GM04504 (cell line): ENCODE measurements at regions not wholly inside any gene's neighbourhood (a gene's known extent, or its start where the extent isn't known, plus 50 kb on each side); places are given as distances from the start of the nearest gene placed in this dataset.
"Not testable (repeated sequence)": the region's sequence is repeated elsewhere in the genome, so short reads cannot be mapped to it uniquely, and the experiment has no call there.

Source experiments
- DNase-seq: peaks from one replicate; pipeline ENCODE4 v3.0.0-alpha.2; 2012; ENCODE audit warnings: low read depth

DNA sequence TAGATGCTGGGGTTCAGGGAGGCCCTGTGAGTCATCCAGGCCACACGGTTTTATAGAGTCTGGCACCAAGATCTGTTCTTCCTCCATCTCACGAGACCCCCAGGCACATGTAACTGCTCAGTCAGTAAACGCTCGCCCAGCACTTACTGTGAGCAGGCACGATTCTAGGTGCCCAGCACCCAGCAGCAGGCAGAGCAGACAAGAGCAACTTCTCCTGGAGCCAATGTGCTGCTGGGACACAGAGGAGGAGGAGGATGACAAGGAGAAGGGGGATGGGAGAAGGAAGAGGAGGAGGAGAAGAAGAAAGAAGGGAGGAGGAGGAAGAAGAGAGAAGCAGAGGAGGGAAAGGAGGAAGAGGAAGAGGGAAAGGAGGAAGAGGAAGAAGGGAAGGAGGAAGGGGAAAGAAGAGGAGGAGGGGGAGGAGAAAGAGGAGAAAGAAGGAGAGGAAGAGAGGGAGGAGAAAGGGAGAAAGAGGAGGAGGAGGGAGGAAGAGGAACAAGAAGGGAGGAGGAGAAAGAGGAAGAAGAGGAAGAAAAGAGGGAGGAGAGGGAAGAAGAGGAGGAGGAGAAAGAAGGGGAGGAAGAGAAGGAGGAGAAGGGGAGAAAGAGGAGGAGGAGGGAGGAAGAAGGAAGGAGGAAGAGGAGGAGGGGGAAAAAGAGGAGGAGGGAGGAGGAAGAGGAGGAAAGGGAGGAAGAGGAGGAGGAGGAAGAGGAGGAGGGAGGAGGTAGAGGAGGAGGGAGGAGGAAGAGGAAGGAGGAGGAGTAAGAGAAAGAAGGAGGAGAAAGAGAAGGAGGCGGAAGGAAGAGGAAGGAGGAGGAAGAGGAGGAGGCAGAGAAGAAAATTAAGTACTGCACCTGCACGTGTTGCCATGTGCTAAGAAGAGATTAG is 77.6 kb upstream of the RTL6 start:
- DNase-seq, result no peak

DNA sequence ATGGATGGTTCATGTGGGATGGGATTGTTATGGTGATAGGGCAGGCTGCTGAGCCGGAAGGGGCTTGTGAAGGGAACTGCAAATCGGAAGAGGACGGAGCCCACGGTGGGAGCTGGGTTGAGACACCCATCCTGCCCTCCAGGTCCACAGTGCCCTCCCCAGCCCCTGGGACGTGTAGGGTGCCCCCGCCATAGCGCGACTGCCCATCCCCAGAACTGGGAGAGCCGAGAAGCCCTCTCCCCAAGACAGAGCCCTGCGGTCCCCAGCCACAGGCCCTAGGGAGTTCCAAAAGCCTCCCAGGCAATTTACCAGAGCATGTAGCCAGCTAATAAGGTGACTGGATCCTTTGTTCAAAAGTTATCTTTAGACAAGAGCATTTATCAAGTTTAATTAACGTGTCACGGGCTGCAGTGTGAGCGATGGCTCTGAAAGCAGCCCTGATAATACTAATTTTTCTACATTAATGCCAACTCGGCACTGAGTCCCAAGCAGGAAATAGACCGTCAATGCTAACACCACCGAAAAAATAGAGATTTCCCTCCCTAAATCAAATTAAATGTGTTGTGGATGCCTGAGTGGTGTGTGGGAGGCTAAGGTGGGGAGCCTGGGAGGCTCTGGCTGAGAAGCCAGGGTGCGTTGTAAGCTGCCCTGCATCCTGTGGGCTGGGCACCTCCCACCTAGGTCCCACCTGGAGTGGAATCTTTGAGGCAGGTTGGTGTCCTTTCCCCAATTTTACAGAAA is 76.8 kb upstream of the RTL6 start:
- no peak for DNase-seq

DNA sequence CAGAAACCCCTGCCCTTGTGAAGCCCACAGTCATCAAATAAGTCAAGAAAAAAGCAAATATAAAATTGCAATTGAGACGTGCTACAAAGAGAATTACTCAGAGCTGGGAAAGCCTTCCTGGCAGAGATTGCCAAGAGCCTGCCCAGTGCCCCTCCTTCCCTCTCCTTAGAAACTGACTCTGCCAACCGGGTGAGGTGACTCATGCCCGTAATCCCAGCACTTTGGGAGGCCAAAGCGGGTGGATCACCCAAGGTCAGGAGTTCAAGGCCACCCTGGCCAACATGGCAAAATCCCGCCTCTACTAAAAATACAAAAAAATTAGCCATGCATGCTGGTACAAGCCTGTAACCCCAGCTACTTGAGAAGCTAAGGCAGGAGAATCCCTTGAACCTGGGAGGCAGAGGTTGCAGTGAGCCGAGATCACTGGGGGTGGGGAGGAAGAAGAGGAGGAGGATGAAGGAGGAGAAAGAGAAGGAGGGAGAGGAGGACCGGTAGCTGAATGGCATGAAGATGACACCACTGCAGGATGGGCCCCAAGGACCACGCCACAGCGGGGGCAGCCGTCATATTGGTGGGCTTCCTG is 76.1 kb upstream of the RTL6 start:
- peak; percentile 69 for DNase-seq

DNA sequence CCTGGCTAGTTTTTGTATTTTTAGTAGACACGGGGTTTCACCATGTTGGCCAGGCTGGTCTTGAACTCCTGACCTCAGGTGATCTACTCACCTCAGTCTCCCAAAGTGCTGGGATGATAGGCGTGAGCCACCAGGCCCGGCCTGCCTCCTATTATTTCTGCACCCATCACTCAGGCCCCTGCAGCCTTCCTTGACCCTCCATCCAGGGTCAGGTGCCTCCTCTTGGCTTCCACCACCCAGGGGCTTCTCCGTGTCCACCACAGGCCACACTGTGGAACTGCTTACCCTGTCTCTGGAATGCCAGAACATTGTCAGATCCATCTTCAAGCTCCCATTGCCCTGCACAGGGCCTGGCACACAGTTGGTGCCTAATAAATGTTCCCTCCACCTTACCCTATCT is 75.4 kb upstream of the RTL6 start:
- no peak for DNase-seq

DNA sequence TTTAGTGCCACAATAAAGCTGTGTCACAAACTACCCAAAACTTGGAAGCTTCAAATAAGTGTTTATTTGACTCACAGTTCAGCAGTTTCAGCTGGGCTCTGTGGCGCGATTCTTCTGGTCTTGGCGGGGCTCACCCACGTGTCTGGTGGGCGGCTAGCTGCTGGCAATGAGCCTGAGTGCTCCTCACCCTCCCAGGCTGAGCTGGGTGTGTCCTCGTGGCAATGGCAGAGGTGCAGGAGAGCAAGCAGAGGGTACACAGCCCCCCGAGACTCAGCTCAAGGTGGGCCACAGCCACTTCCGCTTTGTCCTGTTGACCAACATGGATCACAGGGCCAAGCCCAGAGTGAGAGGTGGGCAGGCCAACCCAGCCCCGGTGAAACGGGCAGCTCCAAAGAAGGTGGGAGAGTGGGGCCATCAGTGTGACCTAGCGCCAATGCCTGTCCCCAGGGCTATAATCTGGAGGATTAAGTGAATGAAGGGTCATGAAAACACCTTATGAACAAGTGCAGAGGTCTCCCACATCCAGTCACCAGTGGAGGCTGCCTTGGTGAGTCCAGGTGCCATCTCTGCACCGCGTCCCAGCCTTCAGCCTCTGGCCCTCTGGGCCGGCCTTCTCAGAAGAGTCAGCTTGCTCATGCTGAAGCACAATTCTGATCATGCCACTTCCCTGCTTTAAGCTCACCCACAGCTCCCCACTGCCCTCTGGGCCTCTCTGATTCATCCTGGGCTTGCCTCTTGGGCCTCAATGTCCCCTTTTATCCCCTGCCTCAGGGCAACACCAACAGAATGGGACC is 74.6 kb upstream of the RTL6 start:
- DNase-seq, result no peak

DNA sequence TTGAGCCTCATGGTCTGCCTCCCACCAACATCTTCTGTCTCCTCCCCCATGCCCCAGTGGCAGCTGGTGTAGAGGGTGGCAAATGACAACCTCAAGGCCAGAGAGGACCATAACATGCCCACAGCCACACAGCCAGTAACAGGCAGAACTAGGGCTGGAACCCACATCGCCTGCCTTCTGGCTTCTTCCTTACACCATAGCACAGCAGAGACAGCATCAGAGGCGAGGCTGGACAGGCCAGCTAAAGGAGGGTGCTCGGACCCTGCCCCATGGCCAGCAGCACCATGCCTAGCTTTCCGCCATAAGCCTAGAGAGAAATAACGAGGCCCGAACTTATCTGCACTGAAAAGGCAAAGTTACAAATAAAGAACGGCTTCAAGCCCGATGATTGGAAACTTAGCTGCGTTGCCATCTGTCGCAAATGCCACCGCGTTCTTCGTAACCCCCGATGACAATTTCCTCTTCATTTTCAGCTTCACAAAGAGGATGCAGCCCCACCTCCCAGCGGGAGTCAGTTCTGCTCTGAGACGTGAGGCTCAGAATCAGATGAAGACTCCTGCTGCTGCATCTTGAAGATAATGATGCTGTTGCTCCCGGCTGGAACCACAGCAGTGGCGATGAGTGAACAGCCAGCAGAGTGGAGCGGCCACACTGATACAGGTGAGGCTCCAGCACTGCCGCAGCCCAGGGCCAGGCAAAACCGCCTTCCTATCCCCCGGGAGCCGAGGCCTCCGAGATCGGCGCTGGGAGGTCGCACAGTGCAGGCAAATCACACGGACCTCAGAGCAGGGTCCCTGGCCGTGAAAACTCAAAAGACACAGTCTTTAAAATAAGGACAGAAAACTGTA is 73.8 kb upstream of the RTL6 start:
- DNase-seq, result no peak

DNA sequence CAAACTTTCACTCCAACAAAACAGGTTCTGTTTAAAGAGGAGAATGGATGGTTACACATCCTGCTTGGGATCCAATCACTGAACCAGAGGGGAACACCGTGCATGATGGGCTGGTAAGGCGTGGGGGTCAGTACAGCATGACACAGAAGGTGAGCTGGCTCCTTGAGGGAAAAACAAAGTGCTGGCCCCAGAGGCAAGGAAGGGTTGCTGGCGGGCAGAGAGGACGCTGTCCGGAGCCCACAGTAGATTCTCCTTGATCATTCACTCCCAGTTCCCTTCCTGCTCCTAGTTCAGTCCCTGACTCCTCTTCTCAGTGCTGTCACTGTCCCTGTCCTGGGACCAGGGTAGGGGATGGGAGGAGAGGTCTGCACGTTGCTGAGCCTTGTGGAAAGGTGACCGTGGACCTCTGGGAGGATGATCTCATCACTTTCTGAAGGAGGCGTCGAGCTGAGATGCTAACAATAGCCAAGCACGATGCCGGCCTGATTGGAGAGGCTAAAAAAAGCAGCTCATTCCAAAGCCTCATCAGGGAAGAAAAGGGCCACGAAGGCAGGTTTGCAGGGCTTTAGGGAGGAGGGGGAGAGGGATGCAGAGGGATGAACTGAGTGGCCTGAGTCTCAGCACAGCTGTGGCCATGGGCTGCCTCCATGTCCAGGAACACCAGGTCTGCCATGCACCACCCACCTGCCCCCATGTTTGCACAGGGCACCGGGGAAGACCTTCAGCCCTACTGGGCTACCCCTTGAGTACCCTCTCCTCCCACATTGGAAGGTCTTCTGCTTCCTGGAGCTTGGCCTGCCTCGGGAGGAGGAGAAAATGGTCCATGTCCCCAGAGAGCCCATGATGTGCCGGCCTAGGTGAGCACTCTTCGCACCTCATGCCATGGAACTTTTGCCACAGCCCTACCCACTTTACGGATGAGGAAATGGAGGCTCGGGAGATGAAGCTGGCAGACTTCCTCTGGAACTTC is 72.7 kb upstream of the RTL6 start:
- no peak for DNase-seq

DNA sequence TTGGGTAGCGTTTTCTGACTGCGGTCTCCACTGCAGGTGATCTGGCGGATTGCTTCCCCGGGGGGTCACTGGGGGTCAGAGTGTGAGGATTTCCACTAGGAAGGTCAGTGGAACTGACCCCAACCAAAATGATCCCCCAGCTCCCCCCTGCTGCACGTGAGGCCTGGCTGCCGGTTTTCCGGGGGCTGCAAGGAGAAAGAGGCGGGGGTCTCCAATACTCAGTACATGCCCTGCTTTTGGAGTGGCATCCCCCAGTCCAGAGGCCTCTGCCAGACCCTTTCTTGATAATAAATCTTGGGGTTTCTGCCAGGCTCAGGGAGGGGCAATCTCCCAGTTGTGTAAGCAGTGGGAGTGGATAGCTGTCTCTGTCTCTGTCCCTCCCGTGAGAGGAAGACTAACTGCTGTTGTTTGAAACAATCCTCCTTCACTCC is 71.5 kb upstream of the RTL6 start:
- DNase-seq, result no peak

DNA sequence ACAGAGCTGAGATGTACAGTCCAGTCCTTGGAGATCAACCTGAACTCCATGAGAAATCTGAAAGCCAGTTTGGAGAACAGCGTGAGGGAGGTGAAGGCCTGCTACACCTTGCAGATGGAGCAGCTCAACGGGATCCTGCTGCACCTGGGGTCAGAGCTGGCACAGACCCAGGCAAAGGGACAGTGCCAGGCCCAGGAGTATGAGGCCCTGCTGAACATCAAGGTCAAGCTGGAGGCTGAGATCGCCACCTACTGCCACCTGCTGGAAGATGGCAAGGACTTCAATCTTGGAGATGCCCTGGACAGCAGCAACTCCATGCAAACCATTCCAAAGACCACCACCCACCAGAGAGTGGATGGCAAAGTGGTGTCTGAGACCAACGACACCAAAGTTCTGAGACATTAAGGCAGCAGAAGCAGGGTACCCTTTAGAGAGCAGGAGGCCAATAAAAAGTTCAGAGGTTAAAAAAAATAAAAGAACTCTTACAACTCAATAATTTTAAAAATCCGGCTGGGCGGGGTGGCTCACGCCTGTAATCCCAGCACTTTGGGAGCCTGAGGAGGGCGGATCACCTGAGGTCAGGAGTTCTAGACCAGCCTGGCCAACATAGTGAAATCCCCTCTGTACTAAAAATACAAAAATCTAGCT is 69.9 kb upstream of the RTL6 start:
- no peak for DNase-seq

DNA sequence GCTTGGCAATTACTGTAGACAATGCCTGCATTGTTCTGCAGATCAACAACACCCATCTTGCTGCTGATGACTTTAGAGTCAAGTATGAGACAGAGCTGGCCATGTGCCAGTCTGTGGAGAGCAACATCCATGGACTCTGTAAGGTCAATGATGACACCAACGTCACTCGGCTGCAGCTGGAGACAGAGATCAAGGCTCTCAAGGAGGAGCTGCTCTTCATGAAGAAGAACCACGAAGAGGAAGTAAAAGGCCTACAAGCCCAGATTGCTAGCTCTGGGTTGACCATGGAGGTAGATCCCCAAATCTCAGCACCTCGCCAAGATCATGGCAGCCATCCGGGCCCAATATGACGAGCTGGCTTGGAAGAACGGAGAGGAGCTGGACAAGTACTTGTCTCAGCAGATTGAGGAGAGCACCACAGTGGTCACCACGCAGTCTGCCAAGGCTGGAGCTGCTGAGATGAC is 69.4 kb upstream of the RTL6 start:
- DNase-seq, result not testable (repeated sequence)

DNA sequence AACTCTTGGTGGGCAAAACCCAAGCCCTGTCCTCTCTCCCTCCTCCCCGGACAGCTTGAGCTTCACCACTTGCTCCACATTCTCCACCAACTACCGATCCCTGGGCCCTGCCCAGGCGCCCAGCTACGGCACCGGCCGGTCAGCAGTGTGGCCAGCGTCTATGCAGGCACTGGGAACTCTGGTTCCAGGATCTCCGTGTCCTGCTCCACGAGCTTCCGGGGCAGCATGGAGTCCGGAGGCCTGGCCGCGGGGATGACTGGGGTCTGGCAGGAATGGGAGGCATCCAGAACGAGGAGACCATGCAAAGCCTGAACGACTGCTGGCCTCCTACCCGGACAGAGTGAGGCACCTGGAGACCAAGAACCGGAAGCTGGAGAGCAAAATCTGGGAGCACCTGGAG is 68.9 kb upstream of the RTL6 start:
- DNase-seq, result no peak

DNA sequence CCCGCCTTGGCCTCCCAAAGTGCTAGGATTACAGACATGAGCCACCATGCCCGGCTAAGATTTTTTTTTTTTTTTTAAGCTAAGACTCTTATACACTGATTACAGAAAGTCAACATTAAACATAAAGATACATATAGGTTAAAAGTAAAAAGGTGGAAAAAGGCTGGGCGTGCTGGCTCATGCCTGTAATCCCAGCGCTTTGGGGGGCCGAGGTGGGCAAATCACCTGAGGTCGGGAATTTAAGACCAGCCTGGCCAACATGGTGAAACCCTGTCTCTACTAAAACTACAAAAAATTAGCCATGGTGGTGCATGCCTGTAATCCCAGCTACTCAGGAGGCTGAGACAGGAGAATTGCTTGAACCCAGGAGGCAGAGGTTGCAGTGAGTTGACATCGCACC is 64.6 kb upstream of the RTL6 start:
- not testable (repeated sequence) for DNase-seq

DNA sequence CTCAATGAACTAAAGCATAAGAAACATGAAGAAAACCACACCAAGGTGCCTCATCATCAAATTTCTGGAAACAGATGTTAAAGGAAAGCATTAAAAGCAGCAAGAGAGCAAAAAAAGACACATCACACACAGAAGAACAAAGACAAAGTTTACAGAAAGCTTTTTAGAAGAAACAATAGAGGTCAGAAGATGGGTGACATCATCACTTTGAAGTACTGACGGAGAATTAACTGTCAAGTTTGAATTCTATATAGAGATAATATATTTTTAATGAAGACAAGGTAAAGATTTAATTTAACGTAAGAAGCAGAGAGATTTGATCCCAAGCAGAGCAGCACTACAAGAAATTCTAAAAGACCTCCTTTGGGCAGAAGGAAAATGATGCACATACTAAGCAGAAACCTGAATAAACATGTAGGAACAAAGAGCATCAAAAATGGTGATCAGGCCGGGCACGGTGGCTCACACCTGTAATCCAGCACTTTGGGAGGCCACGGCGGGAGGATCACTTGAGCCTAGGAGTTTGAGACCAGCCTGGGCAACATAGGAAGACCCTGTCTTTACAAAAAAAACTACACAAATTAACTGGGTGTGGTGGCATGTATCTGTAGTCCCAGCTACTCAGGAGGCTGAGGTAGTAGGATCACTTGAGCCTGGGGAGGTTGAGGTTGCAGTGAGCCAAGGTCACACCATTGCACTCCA is 63.3 kb upstream of the RTL6 start:
- no peak for DNase-seq

DNA sequence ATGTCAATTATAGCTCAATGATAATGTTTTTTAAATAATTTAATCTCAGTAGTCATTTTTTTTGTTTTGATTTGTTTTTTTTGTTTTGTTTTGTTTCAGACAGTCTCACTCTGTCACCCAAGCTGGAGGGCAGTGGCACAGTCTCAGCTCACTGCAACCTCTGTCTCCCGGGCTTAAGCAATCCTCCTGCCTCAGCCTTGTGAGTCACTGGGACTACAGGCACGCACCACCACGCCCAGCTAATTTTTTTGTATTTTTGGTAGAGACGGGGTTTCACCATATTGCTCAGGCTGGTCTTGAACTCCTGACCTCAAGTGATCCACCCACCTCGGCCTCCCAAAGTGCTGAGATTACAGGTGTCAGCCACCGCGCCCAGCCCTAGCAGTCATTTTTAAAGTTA is 60.6 kb upstream of the RTL6 start:
- peak; percentile 43 for DNase-seq

DNA sequence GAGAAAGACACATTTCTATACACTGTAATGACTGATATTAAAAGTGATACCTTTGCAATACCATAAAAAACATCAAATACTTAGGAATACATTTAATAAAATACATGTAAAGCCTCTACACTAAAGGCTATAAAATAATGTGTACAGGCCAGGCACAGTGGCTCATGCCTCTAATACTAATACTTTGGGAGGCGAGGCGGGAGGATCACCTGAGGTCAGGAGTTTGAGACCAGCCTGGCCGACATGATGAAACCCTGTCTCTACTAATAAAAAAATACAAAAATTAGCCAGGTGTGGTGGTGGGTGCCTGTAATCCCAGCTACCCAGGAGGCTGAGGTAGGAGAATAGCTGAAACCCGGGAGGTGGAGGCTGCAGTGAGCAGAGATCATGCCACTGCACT is 59.8 kb upstream of the RTL6 start:
- DNase-seq, result not testable (repeated sequence)

DNA sequence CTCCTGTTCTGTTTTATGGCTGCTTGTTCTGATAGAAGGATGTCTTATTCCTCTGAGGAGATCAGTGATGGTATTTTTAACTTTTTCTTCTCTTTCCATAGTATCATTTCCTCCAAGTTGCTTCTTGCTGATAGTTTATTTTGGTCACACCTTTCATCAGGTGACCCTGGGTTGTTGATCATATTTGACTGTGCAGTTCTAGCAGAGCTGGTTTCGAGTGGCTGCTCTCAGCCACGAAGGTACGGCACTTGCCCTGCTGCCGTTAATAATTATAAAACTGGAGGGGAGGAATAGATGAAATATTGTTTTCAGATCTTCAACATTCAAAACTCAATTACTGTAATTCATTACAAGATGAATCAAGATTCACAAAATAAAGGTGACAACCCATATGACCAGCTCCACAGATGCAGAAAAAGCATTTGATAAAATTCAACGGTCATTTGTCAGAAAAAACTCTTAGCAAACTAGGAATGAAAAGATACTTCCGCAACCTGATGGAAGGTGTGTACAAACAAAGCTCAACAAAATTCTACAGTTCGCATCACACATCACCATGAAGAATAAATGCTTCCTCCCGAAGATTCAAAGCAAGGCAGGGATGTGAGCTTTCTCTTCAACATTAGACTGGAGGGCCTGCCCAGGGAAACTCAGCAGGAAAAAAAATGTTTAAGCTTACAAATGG is 59.2 kb upstream of the RTL6 start:
- DNase-seq, result no peak

DNA sequence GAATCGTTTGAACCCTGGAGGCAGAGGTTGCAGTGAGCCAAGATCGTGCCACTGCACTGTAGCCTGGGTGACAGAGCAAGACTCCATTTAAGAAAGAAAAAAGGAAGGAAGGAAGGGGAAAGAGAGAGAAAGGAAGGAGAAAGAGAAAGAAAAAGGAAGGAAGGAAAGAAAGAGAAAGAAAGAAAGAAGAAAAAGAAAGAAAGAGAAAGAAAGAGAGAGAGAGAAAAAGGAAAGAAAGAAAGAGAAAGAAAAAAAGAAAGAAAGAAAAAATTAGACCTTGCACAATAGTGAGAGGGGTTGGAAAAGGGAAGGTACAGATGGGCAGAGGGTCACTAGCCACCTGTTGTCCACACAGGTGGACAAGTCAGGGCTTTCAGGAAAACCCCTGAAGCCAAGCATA is 57.6 kb upstream of the RTL6 start:
- no peak for DNase-seq

DNA sequence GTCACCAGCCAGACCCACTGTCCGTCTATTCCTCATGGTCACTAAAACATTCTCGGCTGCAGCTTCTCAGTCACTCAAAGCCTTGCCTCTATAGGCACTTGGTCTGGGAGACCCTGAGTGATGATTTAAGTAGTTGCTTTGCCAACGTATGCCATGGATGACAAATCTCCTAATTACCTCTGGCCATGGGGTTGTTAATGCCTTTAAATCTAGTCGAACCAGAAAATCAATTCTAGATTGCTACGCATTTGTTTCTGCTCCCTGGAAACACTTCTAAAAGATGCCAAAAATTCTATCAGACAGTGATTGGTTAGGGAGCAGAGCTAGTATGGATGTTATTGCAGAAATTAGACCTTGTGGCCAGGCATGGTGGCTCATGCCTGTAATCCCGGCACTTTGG is 57.0 kb upstream of the RTL6 start:
- DNase-seq, result no peak
